ENCODE measurements at regions not wholly inside any gene's neighbourhood (a gene's known extent, or its start where the extent isn't known, plus 50 kb on each side); places are given as distances from the start of the nearest gene placed in this dataset.

- DNase-seq (ENCODE audit: low read depth): no peak
- TF ChIP-seq, protein P1, sequence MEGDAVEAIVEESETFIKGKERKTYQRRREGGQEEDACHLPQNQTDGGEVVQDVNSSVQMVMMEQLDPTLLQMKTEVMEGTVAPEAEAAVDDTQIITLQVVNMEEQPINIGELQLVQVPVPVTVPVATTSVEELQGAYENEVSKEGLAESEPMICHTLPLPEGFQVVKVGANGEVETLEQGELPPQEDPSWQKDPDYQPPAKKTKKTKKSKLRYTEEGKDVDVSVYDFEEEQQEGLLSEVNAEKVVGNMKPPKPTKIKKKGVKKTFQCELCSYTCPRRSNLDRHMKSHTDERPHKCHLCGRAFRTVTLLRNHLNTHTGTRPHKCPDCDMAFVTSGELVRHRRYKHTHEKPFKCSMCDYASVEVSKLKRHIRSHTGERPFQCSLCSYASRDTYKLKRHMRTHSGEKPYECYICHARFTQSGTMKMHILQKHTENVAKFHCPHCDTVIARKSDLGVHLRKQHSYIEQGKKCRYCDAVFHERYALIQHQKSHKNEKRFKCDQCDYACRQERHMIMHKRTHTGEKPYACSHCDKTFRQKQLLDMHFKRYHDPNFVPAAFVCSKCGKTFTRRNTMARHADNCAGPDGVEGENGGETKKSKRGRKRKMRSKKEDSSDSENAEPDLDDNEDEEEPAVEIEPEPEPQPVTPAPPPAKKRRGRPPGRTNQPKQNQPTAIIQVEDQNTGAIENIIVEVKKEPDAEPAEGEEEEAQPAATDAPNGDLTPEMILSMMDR (IDR thresholded peaks at IDR 0.05; ENCODE audit: control insufficient read depth, extremely low read depth, insufficient read depth): no peak
- H3K4me3 ChIP-seq (ENCODE audit: low read depth, low read length): no peak overlapping the region
These were observed 57.9 kb upstream of the SSBP3 start for GRCh38 chr1:54464031-54464476.

DNA sequence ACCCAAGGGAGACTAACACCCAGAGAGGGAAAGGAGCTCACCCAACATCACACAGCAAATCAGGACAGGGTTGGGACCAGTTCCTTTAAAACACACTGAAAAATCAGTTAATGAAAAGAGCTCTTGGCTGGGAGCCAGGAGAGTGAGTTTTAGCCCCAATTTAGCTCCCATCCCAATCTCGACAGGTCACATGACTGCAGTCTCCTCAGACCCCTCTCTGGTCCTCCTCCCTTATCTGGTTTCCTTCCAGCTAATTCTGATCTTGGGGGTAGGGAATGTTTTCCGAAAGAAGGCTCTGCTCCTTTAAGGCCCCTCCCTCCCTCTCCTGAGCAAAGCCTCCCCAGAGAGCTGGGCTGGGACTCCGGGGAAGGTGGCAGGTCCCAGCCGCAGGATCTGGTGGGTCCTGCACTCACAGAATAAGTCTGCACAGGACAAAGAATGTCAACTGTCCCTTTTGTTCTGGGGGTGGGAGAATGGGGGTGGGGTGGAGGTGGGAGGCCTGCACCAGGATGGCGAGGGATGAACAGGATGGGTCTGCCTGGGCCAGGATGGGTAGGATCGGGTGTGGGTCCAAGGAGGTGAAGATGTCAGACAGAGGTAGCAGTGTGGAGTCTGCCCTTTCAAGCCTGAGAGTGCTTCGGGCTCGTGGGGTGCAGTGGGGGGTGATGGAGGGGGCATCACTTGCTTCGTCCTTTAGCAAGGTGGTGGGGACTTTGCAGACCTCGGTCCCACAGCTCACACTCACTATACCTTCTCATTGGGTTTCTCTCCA lies 57.3 kb upstream of the SSBP3 start:
- TF ChIP-seq, protein P1 (IDR thresholded peaks at IDR 0.05; ENCODE audit: control insufficient read depth, extremely low read depth, insufficient read depth): no peak
- no peak overlapping the region for H3K4me3 ChIP-seq (ENCODE audit: low read depth, low read length)
- no peak for DNase-seq (ENCODE audit: low read depth)

GRCh38 chr1:54462597-54463258 lies 56.5 kb upstream of the SSBP3 start:
- no peak overlapping the region for H3K4me3 ChIP-seq (ENCODE audit: low read depth, low read length)
- DNase-seq (ENCODE audit: low read depth): no peak

GRCh38 chr1:54461731-54462596 lies 55.8 kb upstream of the SSBP3 start:
- DNase-seq (ENCODE audit: low read depth): no peak
- no peak overlapping the region for H3K4me3 ChIP-seq (ENCODE audit: low read depth, low read length)
- TF ChIP-seq, protein P1 (IDR thresholded peaks at IDR 0.05; ENCODE audit: control insufficient read depth, extremely low read depth, insufficient read depth): no peak

More at GRCh38 chr1:54462597-54463258, 56.5 kb upstream of the SSBP3 start:
- TF ChIP-seq, protein P1 (IDR thresholded peaks at IDR 0.05; ENCODE audit: control insufficient read depth, extremely low read depth, insufficient read depth): no peak

- no peak overlapping the region for H3K4me3 ChIP-seq (ENCODE audit: low read depth, low read length)
- no peak for DNase-seq (ENCODE audit: low read depth)
- TF ChIP-seq, protein P1 (IDR thresholded peaks at IDR 0.05; ENCODE audit: control insufficient read depth, extremely low read depth, insufficient read depth): no peak
These were observed 54.7 kb upstream of the SSBP3 start for GRCh38 chr1:54460861-54461387.

DNA sequence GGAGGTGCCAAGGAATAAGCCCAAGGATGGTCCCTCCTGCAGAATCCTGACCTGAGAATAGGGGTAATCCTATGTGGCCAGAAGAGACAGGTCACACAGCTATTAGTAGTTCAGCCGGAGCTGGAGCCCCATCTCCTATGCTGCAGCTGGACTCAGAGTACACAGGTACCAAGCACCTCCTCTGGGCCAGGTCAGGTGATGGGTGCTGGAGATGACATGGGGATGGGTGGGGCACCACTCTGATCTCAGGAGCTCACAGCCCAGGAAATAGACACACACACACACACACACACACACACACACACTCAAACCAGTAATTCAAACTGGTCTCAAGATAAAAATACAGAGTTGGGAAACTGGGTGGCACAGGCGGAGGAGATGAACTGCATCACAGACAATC lies 54.2 kb upstream of the SSBP3 start:
- TF ChIP-seq, protein P1 (IDR thresholded peaks at IDR 0.05; ENCODE audit: control insufficient read depth, extremely low read depth, insufficient read depth): no peak
- H3K4me3 ChIP-seq (ENCODE audit: low read depth, low read length): no peak overlapping the region
- DNase-seq (ENCODE audit: low read depth): no peak

Data from LNCaP clone FGC (cell line).